H9 (cell line): ENCODE measurements at regions not wholly inside any gene's neighbourhood (a gene's known extent, or its start where the extent isn't known, plus 50 kb on each side); places are given as distances from the start of the nearest gene placed in this dataset.

Experiments
- DNase-seq: peaks from one replicate; pipeline ENCODE4 v3.0.0-alpha.2; 2017
- H2AFZ ChIP-seq: one replicate; pipeline ENCODE4 v1.6.1; 2013; ENCODE audit warnings: mild to moderate bottlenecking, low read length, control low read depth, moderate library complexity
- H2AK5ac ChIP-seq: 2 replicates; pipeline ENCODE4 v1.6.1; 2013; ENCODE audit warnings: low read length, control low read depth, mixed read lengths; ENCODE audit not compliant: insufficient read length
- H2BK120ac ChIP-seq: one replicate; pipeline ENCODE4 v1.6.1; 2013; ENCODE audit warnings: low read depth, mild to moderate bottlenecking, low read length, control low read depth, inconsistent platforms; ENCODE audit not compliant: poor library complexity, severe bottlenecking
- H2BK12ac ChIP-seq: 2 replicates; pipeline ENCODE4 v1.6.1; 2013; ENCODE audit warnings: low read length, control low read depth, mixed read lengths, low read depth; ENCODE audit not compliant: insufficient read length
- H2BK15ac ChIP-seq: 2 replicates; pipeline ENCODE4 v1.6.1; 2013; ENCODE audit warnings: low read depth, low read length, control low read depth
- H2BK20ac ChIP-seq: one replicate; pipeline ENCODE4 v1.6.1; 2013; ENCODE audit warnings: low read depth, mild to moderate bottlenecking, low read length, control low read depth, inconsistent platforms; ENCODE audit not compliant: poor library complexity, severe bottlenecking
- H2BK5ac ChIP-seq: 2 replicates; pipeline ENCODE4 v1.6.1; 2013; ENCODE audit warnings: low read length, control low read depth, mixed read lengths; ENCODE audit not compliant: insufficient read length
- H3K14ac ChIP-seq: 2 replicates; pipeline ENCODE4 v1.6.1; 2013; ENCODE audit warnings: low read length, control low read depth; ENCODE audit not compliant: insufficient read depth
- H3K18ac ChIP-seq: 2 replicates; pipeline ENCODE4 v1.6.1; 2013; ENCODE audit warnings: low read depth, mild to moderate bottlenecking, mixed read lengths, low read length, control low read depth; ENCODE audit not compliant: insufficient read length
- H3K23ac ChIP-seq: 2 replicates; pipeline ENCODE4 v1.6.1; 2013; ENCODE audit warnings: low read length, control low read depth, mixed read lengths, low read depth; ENCODE audit not compliant: insufficient read length
- H3K23me2 ChIP-seq: 2 replicates; pipeline ENCODE4 v1.6.1; 2013; ENCODE audit warnings: low read depth, mild to moderate bottlenecking, mixed read lengths, low read length, control low read depth; ENCODE audit not compliant: insufficient read length, poor library complexity, severe bottlenecking
- H3K27ac ChIP-seq: 2 replicates; pipeline ENCODE4 v1.5.1; 2013; ENCODE audit warnings: low read length, control low read depth, mixed read lengths, low read depth; ENCODE audit not compliant: insufficient read length
- H3K27me3 ChIP-seq: 2 replicates; pipeline ENCODE4 v1.6.1; 2013; ENCODE audit warnings: low read length, control low read depth, inconsistent platforms; ENCODE audit not compliant: insufficient read depth
- H3K4ac ChIP-seq: 2 replicates; pipeline ENCODE4 v1.6.1; 2013; ENCODE audit warnings: low read depth, mild to moderate bottlenecking, control low read depth, inconsistent platforms, low read length, moderate library complexity
- H3K4me1 ChIP-seq: 2 replicates; pipeline ENCODE4 v1.6.1; 2013; ENCODE audit warnings: low read length, control low read depth, inconsistent platforms; ENCODE audit not compliant: insufficient read depth
- H3K4me2 ChIP-seq: 2 replicates; pipeline ENCODE4 v1.6.1; 2013; ENCODE audit warnings: low read length, control low read depth, mixed read lengths; ENCODE audit not compliant: insufficient read length, insufficient read depth
- H3K56ac ChIP-seq: 2 replicates; pipeline ENCODE4 v1.6.1; 2013; ENCODE audit warnings: low read depth, mild to moderate bottlenecking, mixed read lengths, low read length, control low read depth; ENCODE audit not compliant: insufficient read length
- H3K79me1 ChIP-seq: 2 replicates; pipeline ENCODE4 v1.6.1; 2013; ENCODE audit warnings: low read depth, mild to moderate bottlenecking, moderate library complexity, low read length, control low read depth, inconsistent platforms; ENCODE audit not compliant: insufficient read depth, poor library complexity, severe bottlenecking
- H3K79me2 ChIP-seq: 2 replicates; pipeline ENCODE4 v1.6.1; 2013; ENCODE audit warnings: low read length, control low read depth, inconsistent platforms; ENCODE audit not compliant: insufficient read depth
- H3K9ac ChIP-seq: 2 replicates; pipeline ENCODE4 v1.6.1; 2013; ENCODE audit warnings: low read length, control low read depth, mixed read lengths; ENCODE audit not compliant: insufficient read length; ENCODE audit errors: extremely low read depth
- H3K9me3 ChIP-seq: one replicate; pipeline ENCODE4 v1.6.1; 2013; ENCODE audit warnings: low read depth, low read length, inconsistent platforms; ENCODE audit not compliant: control insufficient read depth
- H3T11ph ChIP-seq: one replicate; pipeline ENCODE4 v1.6.1; 2013; ENCODE audit warnings: mild to moderate bottlenecking, low read length, control low read depth, inconsistent platforms
- H4K20me1 ChIP-seq: one replicate; pipeline ENCODE4 v1.6.1; 2013; ENCODE audit not compliant: control insufficient read depth, insufficient read length, insufficient read depth
- H4K5ac ChIP-seq: 2 replicates; pipeline ENCODE4 v1.6.1; 2013; ENCODE audit warnings: low read depth, mild to moderate bottlenecking, mixed read lengths, low read length, control low read depth; ENCODE audit not compliant: insufficient read length
- H4K8ac ChIP-seq: replicated peaks from 2 replicates; pipeline ENCODE4 v1.6.1; 2013; ENCODE audit warnings: low read length, control low read depth, mixed read lengths, low read depth; ENCODE audit not compliant: insufficient read length
- H4K91ac ChIP-seq: 2 replicates; pipeline ENCODE4 v1.6.1; 2013; ENCODE audit warnings: low read depth, mild to moderate bottlenecking, moderate library complexity, mixed read lengths, low read length, control low read depth; ENCODE audit not compliant: insufficient read length
- H3K27ac Mint-ChIP-seq, 3 experiments: 2 replicates in 2 of 3; 3 replicates in 1 of 3; pipeline ENCODE4 v1.8.0; 2020 to 2021; ENCODE audit warnings: mixed read lengths in 3 of 3, mild to moderate bottlenecking in 1 of 3, moderate library complexity in 1 of 3
- H3K27me3 Mint-ChIP-seq: 2 replicates; pipeline ENCODE4 v1.8.0; 2021; ENCODE audit warnings: low read depth, mild to moderate bottlenecking, moderate library complexity, mixed read lengths
- H3K36me3 Mint-ChIP-seq, 3 experiments: 2 replicates in 2 of 3; 3 replicates in 1 of 3; pipeline ENCODE4 v1.8.0; 2020 to 2021; ENCODE audit warnings: low read depth in 3 of 3, mixed read lengths in 3 of 3; ENCODE audit not compliant: insufficient read depth in 1 of 3
- H3K4me1 Mint-ChIP-seq, 2 experiments: 2 replicates each; pipeline ENCODE4 v1.8.0; 2020; ENCODE audit warnings: mixed read lengths in 2 of 2
- H3K4me3 Mint-ChIP-seq, 2 experiments: 2 replicates in 1 of 2; 3 replicates in 1 of 2; pipeline ENCODE4 v1.8.0; 2020 to 2021; ENCODE audit warnings: mild to moderate bottlenecking in 2 of 2, mixed read lengths in 2 of 2, moderate library complexity in 1 of 2
- H3K9me3 Mint-ChIP-seq, 2 experiments: 2 replicates in 1 of 2; 3 replicates in 1 of 2; pipeline ENCODE4 v1.8.0; 2020; ENCODE audit warnings: mild to moderate bottlenecking in 2 of 2, mixed read lengths in 2 of 2, moderate library complexity in 1 of 2
- WGBS: extraction: QIAGEN DNeasy Blood & Tissue Kit; methylation state at CpG from one replicate; pipeline ENCODE4 v1.1.7; 2013; ENCODE audit warnings: missing lambda C conversion rate, low lambda C conversion rate, mixed read lengths; ENCODE audit not compliant: insufficient read length; ENCODE audit errors: extremely low coverage; 5-methylcytosine and 5-hydroxymethylcytosine counted together
- TF ChIP-seq, protein P1 (sequence below): fragments of 200-600 bp; sonication (generic); conservative IDR thresholded peaks from 3 replicates; pipeline ENCODE4 v1.8.0; 2021; ENCODE audit warnings: antibody characterized with exemption, mild to moderate bottlenecking

DNA sequence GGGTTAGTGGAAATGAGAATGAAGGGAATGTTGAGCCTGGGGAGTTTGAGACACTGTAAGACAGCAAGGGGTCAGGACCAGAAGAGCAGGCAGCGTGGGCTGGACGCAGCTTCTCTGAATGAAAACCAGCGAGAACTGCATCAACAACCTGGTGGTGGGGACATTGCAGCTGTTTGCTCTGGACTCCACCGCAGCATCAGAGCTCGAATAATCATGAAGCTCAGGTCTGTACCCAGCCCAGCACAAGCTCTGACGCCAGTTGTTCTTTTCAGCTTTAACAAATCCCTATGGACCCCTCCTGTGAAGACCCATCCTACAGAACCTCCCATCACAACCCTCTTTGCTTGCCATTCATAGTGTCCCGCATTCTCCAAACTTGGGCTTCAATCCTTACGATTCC, 106.8 kb upstream of the PNPLA4 start:
- H3K36me3 Mint-ChIP-seq = no peaks in the 10 kb centered on the region
- Histone ChIP-seq H3K23ac (no peak overlapping the region), H4K5ac (no peak overlapping the region), H3K14ac (no peak overlapping the region), H4K91ac (no peak overlapping the region), H3K56ac (no peak overlapping the region), H3K27me3 (no peaks in the 10 kb centered on the region), H2BK15ac (no peak overlapping the region), H2BK12ac (no peak overlapping the region), H3K4me1 (peaks cover 3% of the 10 kb centered on the region; the same call in 1 of the 2 replicates), H3K79me1 (no peaks in the 10 kb centered on the region), H3K27ac (no peak overlapping the region), H3K9me3 (no peaks in the 10 kb centered on the region), H3K79me2 (no peaks in the 10 kb centered on the region), H2BK5ac (no peak overlapping the region), H3K23me2 (no peaks in the 10 kb centered on the region), H3T11ph (no peak overlapping the region), H2AK5ac (no peak overlapping the region), H2BK20ac (no peak overlapping the region), H3K18ac (no peak overlapping the region), H4K8ac (no peak overlapping the region), H3K9ac (no peak overlapping the region), H4K20me1 (no peaks in the 10 kb centered on the region), H3K4ac (no peak overlapping the region), H3K4me2 (no peak overlapping the region), H2BK120ac (no peak overlapping the region), H2AFZ (no peak overlapping the region)
- no peaks in the 10 kb centered on the region for H3K9me3 Mint-ChIP-seq
- no peaks in the 10 kb centered on the region for H3K27me3 Mint-ChIP-seq
- no CpG with 5 or more reads among the region's 8 CpGs for WGBS
- no peak overlapping the region; a peak in 1 of 5 replicates for H3K4me3 Mint-ChIP-seq
- peak overlapping the region in 2 of 3 experiments; percentile 29 to 52; a peak in 6 of 7 replicates for H3K27ac Mint-ChIP-seq
- TF ChIP-seq, protein P1, sequence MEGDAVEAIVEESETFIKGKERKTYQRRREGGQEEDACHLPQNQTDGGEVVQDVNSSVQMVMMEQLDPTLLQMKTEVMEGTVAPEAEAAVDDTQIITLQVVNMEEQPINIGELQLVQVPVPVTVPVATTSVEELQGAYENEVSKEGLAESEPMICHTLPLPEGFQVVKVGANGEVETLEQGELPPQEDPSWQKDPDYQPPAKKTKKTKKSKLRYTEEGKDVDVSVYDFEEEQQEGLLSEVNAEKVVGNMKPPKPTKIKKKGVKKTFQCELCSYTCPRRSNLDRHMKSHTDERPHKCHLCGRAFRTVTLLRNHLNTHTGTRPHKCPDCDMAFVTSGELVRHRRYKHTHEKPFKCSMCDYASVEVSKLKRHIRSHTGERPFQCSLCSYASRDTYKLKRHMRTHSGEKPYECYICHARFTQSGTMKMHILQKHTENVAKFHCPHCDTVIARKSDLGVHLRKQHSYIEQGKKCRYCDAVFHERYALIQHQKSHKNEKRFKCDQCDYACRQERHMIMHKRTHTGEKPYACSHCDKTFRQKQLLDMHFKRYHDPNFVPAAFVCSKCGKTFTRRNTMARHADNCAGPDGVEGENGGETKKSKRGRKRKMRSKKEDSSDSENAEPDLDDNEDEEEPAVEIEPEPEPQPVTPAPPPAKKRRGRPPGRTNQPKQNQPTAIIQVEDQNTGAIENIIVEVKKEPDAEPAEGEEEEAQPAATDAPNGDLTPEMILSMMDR = no peak
- H3K4me1 Mint-ChIP-seq = peaks cover 23% of the 10 kb centered on the region in 2 experiments
- peak; percentile 35 for DNase-seq
